WTC11 (cell line): ENCODE measurements at regions not wholly inside any gene's neighbourhood (a gene's known extent, or its start where the extent isn't known, plus 50 kb on each side); places are given as distances from the start of the nearest gene placed in this dataset.

Source experiments
- FOXJ3 ChIP-seq: sonication (generic); formaldehyde crosslinking; IDR thresholded peaks from 2 replicates; pipeline ENCODE4 v1.9.0; 2021; ENCODE audit warnings: missing genetic modification reagents, mild to moderate bottlenecking, borderline replicate concordance
- RELA ChIP-seq: sonication (generic); formaldehyde crosslinking; IDR thresholded peaks from 2 replicates; pipeline ENCODE4 v1.8.1; 2022; ENCODE audit warnings: missing genetic modification reagents, mild to moderate bottlenecking, borderline replicate concordance
- SP1 ChIP-seq: sonication (generic); formaldehyde crosslinking; conservative IDR thresholded peaks from 2 replicates; pipeline ENCODE4 v1.8.1; 2022; ENCODE audit warnings: missing genetic modification reagents
- ZBTB21 ChIP-seq: sonication (generic); formaldehyde crosslinking; IDR thresholded peaks from 2 replicates; pipeline ENCODE4 v1.8.1; 2023; ENCODE audit warnings: mild to moderate bottlenecking, missing genetic modification reagents, borderline replicate concordance
- TF ChIP-seq, protein P1 (sequence below): fragments of 200-600 bp; IDR thresholded peaks from 2 replicates; pipeline ENCODE4 v1.8.0; 2022; ENCODE audit warnings: antibody characterized with exemption
- TF ChIP-seq, protein P2 (sequence below): sonication (generic); formaldehyde crosslinking; IDR thresholded peaks from 2 replicates; pipeline ENCODE4 v1.8.0; 2022; ENCODE audit warnings: mild to moderate bottlenecking, missing genetic modification reagents

DNA sequence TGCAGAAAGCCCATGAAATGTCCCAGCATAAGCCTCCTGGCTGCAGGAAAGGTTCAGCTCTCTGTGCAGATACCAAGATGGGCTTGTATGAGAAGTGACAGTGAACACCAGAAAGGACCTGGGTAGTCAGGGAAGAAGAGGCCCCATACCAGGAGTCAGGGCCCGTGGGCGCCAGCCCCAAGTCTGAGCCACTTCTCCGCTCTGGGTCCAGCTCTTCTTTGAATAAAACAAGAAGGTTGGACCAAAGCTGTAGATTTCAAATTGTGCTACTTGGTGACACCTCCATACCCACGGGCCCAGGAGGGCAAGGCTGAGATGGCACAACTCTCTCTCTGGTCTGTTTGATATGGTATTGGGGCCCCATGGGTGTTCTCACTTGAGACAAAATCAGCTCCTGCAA lies 261.5 kb downstream of the UACA start:
- TF ChIP-seq RELA (CRISPR knock-in tag) (no peak), SP1 (CRISPR knock-in tag) (no peak), ZBTB21 (CRISPR knock-in tag) (no peak), FOXJ3 (no peak)
- TF ChIP-seq, protein P1, sequence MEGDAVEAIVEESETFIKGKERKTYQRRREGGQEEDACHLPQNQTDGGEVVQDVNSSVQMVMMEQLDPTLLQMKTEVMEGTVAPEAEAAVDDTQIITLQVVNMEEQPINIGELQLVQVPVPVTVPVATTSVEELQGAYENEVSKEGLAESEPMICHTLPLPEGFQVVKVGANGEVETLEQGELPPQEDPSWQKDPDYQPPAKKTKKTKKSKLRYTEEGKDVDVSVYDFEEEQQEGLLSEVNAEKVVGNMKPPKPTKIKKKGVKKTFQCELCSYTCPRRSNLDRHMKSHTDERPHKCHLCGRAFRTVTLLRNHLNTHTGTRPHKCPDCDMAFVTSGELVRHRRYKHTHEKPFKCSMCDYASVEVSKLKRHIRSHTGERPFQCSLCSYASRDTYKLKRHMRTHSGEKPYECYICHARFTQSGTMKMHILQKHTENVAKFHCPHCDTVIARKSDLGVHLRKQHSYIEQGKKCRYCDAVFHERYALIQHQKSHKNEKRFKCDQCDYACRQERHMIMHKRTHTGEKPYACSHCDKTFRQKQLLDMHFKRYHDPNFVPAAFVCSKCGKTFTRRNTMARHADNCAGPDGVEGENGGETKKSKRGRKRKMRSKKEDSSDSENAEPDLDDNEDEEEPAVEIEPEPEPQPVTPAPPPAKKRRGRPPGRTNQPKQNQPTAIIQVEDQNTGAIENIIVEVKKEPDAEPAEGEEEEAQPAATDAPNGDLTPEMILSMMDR, result no peak
- TF ChIP-seq, protein P2, sequence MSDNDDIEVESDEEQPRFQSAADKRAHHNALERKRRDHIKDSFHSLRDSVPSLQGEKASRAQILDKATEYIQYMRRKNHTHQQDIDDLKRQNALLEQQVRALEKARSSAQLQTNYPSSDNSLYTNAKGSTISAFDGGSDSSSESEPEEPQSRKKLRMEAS (CRISPR knock-in tag), result no peak
